T-cell (primary cell): ENCODE measurements at regions not wholly inside any gene's neighbourhood (a gene's known extent, or its start where the extent isn't known, plus 50 kb on each side); places are given as distances from the start of the nearest gene placed in this dataset.

Experiments
- ATAC-seq, 4 experiments: fragments of 200-7000 bp in 3 of 4; fragments of 150-1000 bp in 1 of 4; cut with Tn5 transposase; replicated peaks in 1 of 4; 1 replicate in 3 of 4; 2 replicates in 1 of 4; pipeline ENCODE4 v1.10.0; 2021; ENCODE audit warnings: moderate library complexity in 3 of 4, mild to moderate bottlenecking in 2 of 4, moderate number of reproducible peaks in 1 of 4
- CTCF ChIA-PET, 2 donors: fragments of 300-600 bp; sonication (Branson Sonifier 250); formaldehyde crosslinking; loops; one replicate each; lab custom pipeline; 2022; ENCODE audit warnings: antibody characterized with exemption in 2 of 2; lab: Charles Lee
- POLR2A ChIA-PET, 2 donors: fragments of 300-600 bp; sonication (Branson Sonifier 250); formaldehyde crosslinking; loops; one replicate each; lab custom pipeline; 2022; ENCODE audit warnings: antibody characterized with exemption in 2 of 2; lab: Charles Lee
- DNase-seq, 35 experiments: peaks; one replicate each; pipeline versions ENCODE4 v3.0.0 to v3.0.0-alpha.2; 2013 to 2023
- H3K27ac ChIP-seq: one replicate; pipeline ENCODE4 v1.5.1; 2013; ENCODE audit warnings: low read length
- H3K27me3 ChIP-seq, 2 experiments: replicated peaks in 1 of 2; 1 replicate in 1 of 2; 2 replicates in 1 of 2; pipeline versions ENCODE4 v1.6.1 to v1.7.0; 2013; ENCODE audit warnings: low read length in 1 of 2, mixed read lengths in 1 of 2; ENCODE audit not compliant: control insufficient read depth in 2 of 2, insufficient read depth in 2 of 2; ENCODE audit errors: extremely low read depth in 1 of 2
- H3K36me3 ChIP-seq, 2 donors: 1 replicate in 1 of 2; 2 replicates in 1 of 2; pipeline versions ENCODE4 v1.6.1 to v1.7.0; 2013; ENCODE audit warnings: low read length in 1 of 2; ENCODE audit not compliant: control insufficient read depth in 2 of 2, insufficient read depth in 1 of 2; ENCODE audit errors: extremely low read depth in 1 of 2
- H3K4me1 ChIP-seq, 2 experiments: 1 replicate in 1 of 2; 2 replicates in 1 of 2; pipeline versions ENCODE4 v1.6.1 to v1.7.0; 2013; ENCODE audit warnings: low read length in 2 of 2, mixed read lengths in 1 of 2; ENCODE audit not compliant: insufficient read depth in 2 of 2, control insufficient read depth in 1 of 2; ENCODE audit errors: extremely low read depth in 1 of 2
- H3K4me3 ChIP-seq, 2 donors: 1 replicate in 1 of 2; 2 replicates in 1 of 2; pipeline versions ENCODE4 v1.5.1 to v1.7.0; 2013; ENCODE audit warnings: mild to moderate bottlenecking in 2 of 2, low read length in 1 of 2, moderate library complexity in 1 of 2; ENCODE audit not compliant: control insufficient read depth in 1 of 2; ENCODE audit errors: extremely low read depth in 1 of 2
- H3K9me3 ChIP-seq: 2 replicates; pipeline ENCODE4 v1.7.0; 2013
- H3K27ac Mint-ChIP-seq, 2 donors: one replicate each; pipeline ENCODE4 v1.8.0; 2020 to 2021; ENCODE audit warnings: mild to moderate bottlenecking in 2 of 2, mixed read lengths in 2 of 2
- H3K27me3 Mint-ChIP-seq, 2 donors: one replicate each; pipeline ENCODE4 v1.8.0; 2021 to 2022; ENCODE audit warnings: mixed read lengths in 2 of 2
- H3K36me3 Mint-ChIP-seq: one replicate; pipeline ENCODE4 v1.8.0; 2021; ENCODE audit warnings: mixed read lengths
- H3K4me1 Mint-ChIP-seq, 3 donors: one replicate each; pipeline ENCODE4 v1.8.0; 2020 to 2022; ENCODE audit warnings: mixed read lengths in 3 of 3, mild to moderate bottlenecking in 1 of 3
- H3K4me3 Mint-ChIP-seq, 3 donors: one replicate each; pipeline ENCODE4 v1.8.0; 2020 to 2022; ENCODE audit warnings: mild to moderate bottlenecking in 3 of 3, mixed read lengths in 3 of 3, moderate library complexity in 3 of 3
- H3K9me3 Mint-ChIP-seq, 3 donors: one replicate each; pipeline ENCODE4 v1.8.0; 2020 to 2022; ENCODE audit warnings: mixed read lengths in 3 of 3
- WGBS: methylation state at CpG from one replicate; pipeline ENCODE4 v1.1.5; 2013; ENCODE audit warnings: missing lambda C conversion rate; ENCODE audit not compliant: insufficient coverage; 5-methylcytosine and 5-hydroxymethylcytosine counted together

- ChIA-PET POLR2A (no interaction called here), CTCF (no interaction called here)
- ATAC-seq (no peak), DNase-seq (no peak)
- no peaks in the 10 kb centered on the region for H3K36me3 ChIP-seq
- no peaks in the 10 kb centered on the region for H3K4me1 ChIP-seq
- Mint-ChIP-seq H3K36me3 (no peaks in the 10 kb centered on the region), H3K4me3 (no peak overlapping the region), H3K4me1 (no peaks in the 10 kb centered on the region), H3K9me3 (no peaks in the 10 kb centered on the region), H3K27ac (no peak overlapping the region), H3K27me3 (no peaks in the 10 kb centered on the region)
- no peak overlapping the region for H3K27ac ChIP-seq
- 74% methylated on average over 9 of the region's 9 CpGs for WGBS
- H3K4me3 ChIP-seq = no peak overlapping the region
- no peaks in the 10 kb centered on the region for H3K9me3 ChIP-seq
- H3K27me3 ChIP-seq = no peaks in the 10 kb centered on the region
Measured at GRCh38 chr11:128214263-128214662, 373.1 kb downstream of the ETS1 start.

DNA sequence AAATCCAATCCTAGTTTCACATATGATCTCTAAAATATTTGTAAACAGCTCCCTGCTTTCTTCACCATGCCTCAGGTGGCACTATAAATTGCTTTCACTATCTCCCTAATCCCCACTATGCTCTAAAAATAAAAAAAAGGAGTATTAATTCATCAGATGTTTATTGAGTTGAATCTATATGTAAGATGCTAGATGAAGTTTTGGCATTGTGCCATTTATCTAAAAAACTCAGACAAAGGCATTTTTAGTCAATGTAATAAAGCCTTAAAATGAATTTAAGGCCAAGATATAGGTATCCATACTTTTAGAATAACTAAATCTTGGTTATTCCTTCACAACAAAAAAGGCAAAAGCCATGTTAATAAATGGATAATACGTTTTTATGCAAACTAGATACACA, 373.9 kb downstream of the ETS1 start:
- no peak for DNase-seq
- no peak overlapping the region for H3K4me3 Mint-ChIP-seq
- H3K27me3 Mint-ChIP-seq = no peaks in the 10 kb centered on the region
- no peak overlapping the region for H3K27ac Mint-ChIP-seq
- Histone ChIP-seq H3K9me3 (no peaks in the 10 kb centered on the region), H3K4me1 (no peaks in the 10 kb centered on the region), H3K36me3 (no peaks in the 10 kb centered on the region), H3K27me3 (no peaks in the 10 kb centered on the region), H3K27ac (no peak overlapping the region), H3K4me3 (no peak overlapping the region)
- ChIA-PET POLR2A (no interaction called here), CTCF (no interaction called here)
- no CpG with 5 or more reads among the region's 1 CpG for WGBS
- H3K4me1 Mint-ChIP-seq = no peaks in the 10 kb centered on the region
- H3K36me3 Mint-ChIP-seq = no peaks in the 10 kb centered on the region
- no peak for ATAC-seq
- H3K9me3 Mint-ChIP-seq = no peaks in the 10 kb centered on the region

DNA sequence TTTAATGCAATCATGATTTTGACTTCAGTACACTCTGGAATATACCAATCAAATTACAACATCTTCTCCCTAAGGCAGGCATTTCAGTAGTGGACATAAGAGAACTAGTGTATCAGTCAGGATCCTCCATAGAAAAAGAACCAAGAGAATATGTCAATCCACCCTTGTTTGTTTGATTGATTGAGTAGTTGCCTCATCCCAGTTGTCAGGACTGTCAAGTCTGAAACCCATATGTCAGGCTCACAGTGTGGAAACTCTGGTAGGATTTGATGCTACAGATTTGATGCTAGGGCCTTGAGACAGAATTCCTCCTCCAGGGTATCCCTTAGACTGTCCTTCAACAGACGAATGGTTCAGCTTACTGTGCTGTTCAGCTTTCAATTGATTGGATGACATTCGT, 375.0 kb downstream of the ETS1 start:
- no peaks in the 10 kb centered on the region for H3K4me1 Mint-ChIP-seq
- Histone ChIP-seq H3K27me3 (no peaks in the 10 kb centered on the region), H3K9me3 (no peaks in the 10 kb centered on the region), H3K4me3 (no peak overlapping the region), H3K27ac (no peak overlapping the region), H3K36me3 (no peaks in the 10 kb centered on the region), H3K4me1 (no peaks in the 10 kb centered on the region)
- no peak for DNase-seq
- no peak overlapping the region for H3K27ac Mint-ChIP-seq
- ChIA-PET CTCF (no interaction called here), POLR2A (no interaction called here)
- H3K4me3 Mint-ChIP-seq = no peak overlapping the region
- H3K27me3 Mint-ChIP-seq = no peaks in the 10 kb centered on the region
- H3K36me3 Mint-ChIP-seq = no peaks in the 10 kb centered on the region
- H3K9me3 Mint-ChIP-seq = no peaks in the 10 kb centered on the region
- 83% methylated on average over 1 of the region's 2 CpGs for WGBS
- no peak for ATAC-seq

DNA sequence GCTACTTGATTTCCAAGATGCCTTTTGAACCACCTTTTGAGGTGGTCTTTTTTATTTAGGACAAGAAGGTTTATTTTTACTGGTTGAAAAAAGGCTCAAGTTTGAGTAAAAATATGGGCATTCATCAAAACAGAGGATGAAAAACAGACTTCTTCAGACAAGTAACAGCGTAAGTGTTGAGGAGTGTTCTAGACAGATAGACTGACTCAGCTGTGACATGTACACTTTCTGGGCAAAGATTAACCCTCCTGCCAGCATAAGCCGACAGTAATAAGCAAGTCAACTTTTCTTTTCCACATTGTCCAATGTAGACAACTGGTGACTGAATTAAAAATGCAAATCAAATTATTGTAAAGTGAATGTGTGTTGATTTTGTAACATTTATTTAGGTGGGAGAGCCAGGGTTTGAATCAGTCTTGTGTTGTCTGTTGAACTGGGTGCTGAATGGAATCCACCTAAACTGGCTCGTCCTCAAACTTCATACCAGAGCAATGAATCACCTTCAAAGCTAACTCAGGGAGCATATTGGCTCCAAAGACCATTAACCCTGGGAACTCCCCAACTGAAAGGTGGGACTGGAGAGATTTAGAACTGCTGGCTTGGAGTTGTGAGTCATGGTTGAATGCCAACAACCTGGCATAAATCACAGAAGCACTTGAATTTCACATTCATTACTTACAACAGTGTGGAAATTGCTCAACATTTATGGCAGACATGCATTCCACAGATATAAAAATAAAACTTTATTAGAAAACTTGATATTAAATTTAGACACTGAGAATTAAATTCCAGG, 377.0 kb downstream of the ETS1 start:
- Histone ChIP-seq H3K4me1 (no peaks in the 10 kb centered on the region), H3K36me3 (no peaks in the 10 kb centered on the region), H3K27ac (no peak overlapping the region), H3K27me3 (no peaks in the 10 kb centered on the region), H3K4me3 (no peak overlapping the region), H3K9me3 (no peaks in the 10 kb centered on the region)
- 100% methylated on average over 1 of the region's 3 CpGs for WGBS
- Mint-ChIP-seq H3K9me3 (peaks cover 3 to 14% (median 4%) of the 10 kb centered on the region in 3 donors), H3K4me1 (no peaks in the 10 kb centered on the region), H3K27me3 (no peaks in the 10 kb centered on the region), H3K36me3 (peaks cover 10% of the 10 kb centered on the region), H3K27ac (no peak overlapping the region), H3K4me3 (no peak overlapping the region)
- ChIA-PET POLR2A (interaction anchor here in 1 of 2 donors (0.5 kb wide), 1 partner anchor 76 kb away, joined by 3 read pairs; no protein-coding TSS in a partner anchor), CTCF (no interaction called here)
- DNase-seq = no peak
- ATAC-seq = no peak

- Mint-ChIP-seq H3K27me3 (no peaks in the 10 kb centered on the region), H3K4me3 (no peak overlapping the region), H3K9me3 (peaks cover 3 to 14% (median 4%) of the 10 kb centered on the region in 3 donors), H3K4me1 (no peaks in the 10 kb centered on the region), H3K27ac (no peak overlapping the region), H3K36me3 (peaks cover 10% of the 10 kb centered on the region)
- H3K4me1 ChIP-seq = no peaks in the 10 kb centered on the region
- no peak overlapping the region for H3K27ac ChIP-seq
- H3K9me3 ChIP-seq = no peaks in the 10 kb centered on the region
- ChIA-PET POLR2A (no interaction called here), CTCF (no interaction called here)
- H3K36me3 ChIP-seq = no peaks in the 10 kb centered on the region
- ATAC-seq (no peak), DNase-seq (no peak)
- no peaks in the 10 kb centered on the region for H3K27me3 ChIP-seq
- no peak overlapping the region for H3K4me3 ChIP-seq
Measured at GRCh38 chr11:128209138-128209435, 378.3 kb downstream of the ETS1 start.

- Histone ChIP-seq H3K27me3 (no peaks in the 10 kb centered on the region), H3K9me3 (no peaks in the 10 kb centered on the region), H3K4me1 (no peaks in the 10 kb centered on the region), H3K36me3 (no peaks in the 10 kb centered on the region), H3K4me3 (no peak overlapping the region), H3K27ac (no peak overlapping the region)
- Mint-ChIP-seq H3K4me3 (no peak overlapping the region), H3K4me1 (no peaks in the 10 kb centered on the region), H3K9me3 (peaks cover 3 to 14% (median 4%) of the 10 kb centered on the region in 3 donors), H3K27me3 (no peaks in the 10 kb centered on the region), H3K36me3 (peaks cover 10% of the 10 kb centered on the region), H3K27ac (no peak overlapping the region)
- ChIA-PET POLR2A (no interaction called here), CTCF (no interaction called here)
- no peak for ATAC-seq
- no peak for DNase-seq
- WGBS = 78% methylated on average over 2 of the region's 6 CpGs
Measured at GRCh38 chr11:128208329-128209137, 378.8 kb downstream of the ETS1 start.
